Neural cell (in vitro differentiated cells): ENCODE measurements at regions not wholly inside any gene's neighbourhood (a gene's known extent, or its start where the extent isn't known, plus 50 kb on each side); places are given as distances from the start of the nearest gene placed in this dataset.

ENCODE experiments used
- H2AFZ ChIP-seq: fragments of 200-600, 300-800 bp; sonication (generic), shearing (Covaris generic); 2 replicates; pipeline ENCODE4 v1.6.0; 2014; ENCODE audit warnings: low read depth, mild to moderate bottlenecking, antibody characterized with exemption, low read length, moderate library complexity
- H3F3A ChIP-seq: fragments of 200-600 bp; shearing (Covaris generic); 2 replicates; pipeline ENCODE4 v1.6.1; 2016; ENCODE audit warnings: mild to moderate bottlenecking, moderate library complexity, mixed read lengths, antibody characterized with exemption, low read length; ENCODE audit not compliant: insufficient read depth, poor library complexity, severe bottlenecking
- H3K27ac ChIP-seq: fragments of 200-600, 300-800 bp; sonication (generic), shearing (Covaris generic); 2 replicates; pipeline ENCODE4 v1.5.1; 2014; ENCODE audit warnings: mild to moderate bottlenecking, low read length, moderate library complexity
- H3K27me3 ChIP-seq: fragments of 300-800, 200-600 bp; sonication (generic), shearing (Covaris generic); 2 replicates; pipeline ENCODE4 v1.6.0; 2014; ENCODE audit warnings: mild to moderate bottlenecking, low read depth, low read length, moderate library complexity; ENCODE audit not compliant: insufficient read depth
- H3K36me3 ChIP-seq: fragments of 300-800, 200-600 bp; sonication (generic), shearing (Covaris generic); 2 replicates; pipeline ENCODE4 v1.5.1; 2014; ENCODE audit warnings: mild to moderate bottlenecking, antibody characterized with exemption, low read length, moderate library complexity; ENCODE audit not compliant: insufficient read depth
- H3K4me2 ChIP-seq: fragments of 300-800, 200-600 bp; sonication (generic), shearing (Covaris generic); 2 replicates; pipeline ENCODE4 v1.6.0; 2014; ENCODE audit warnings: mild to moderate bottlenecking, low read length
- H3K4me3 ChIP-seq: fragments of 300-800, 200-600 bp; sonication (generic), shearing (Covaris generic); 2 replicates; pipeline ENCODE4 v1.5.1; 2014; ENCODE audit warnings: mild to moderate bottlenecking, low read length, moderate library complexity
- H3K79me2 ChIP-seq: fragments of 200-600 bp; shearing (Covaris generic); replicated peaks from 2 replicates; pipeline ENCODE4 v1.6.0; 2014; ENCODE audit warnings: mild to moderate bottlenecking, low read length, moderate library complexity; ENCODE audit not compliant: insufficient read depth
- H3K9ac ChIP-seq: fragments of 300-800, 200-600 bp; sonication (generic), shearing (Covaris generic); 2 replicates; pipeline ENCODE4 v1.6.1; 2016; ENCODE audit warnings: mild to moderate bottlenecking, low read length, mixed read lengths
- H3K9me2 ChIP-seq: fragments of 200-600 bp; shearing (Covaris generic); 2 replicates; pipeline ENCODE4 v1.6.1; 2016; ENCODE audit warnings: mild to moderate bottlenecking, low read length, mixed read lengths; ENCODE audit not compliant: insufficient read depth
- H3K9me3 ChIP-seq: fragments of 200-600, 300-800 bp; sonication (generic), shearing (Covaris generic); 2 replicates; pipeline ENCODE4 v1.6.1; 2016; ENCODE audit warnings: mild to moderate bottlenecking, mixed run types, low read length, moderate library complexity, mixed read lengths
- H4K20me1 ChIP-seq: fragments of 200-600 bp; shearing (Covaris generic); 2 replicates; pipeline ENCODE4 v1.6.1; 2016; ENCODE audit warnings: mild to moderate bottlenecking, mixed run types; ENCODE audit not compliant: insufficient read depth
- CTCF ChIP-seq: fragments of 450-650 bp; IDR thresholded peaks from 2 replicates; pipeline ENCODE4 v1.5.1; 2014; ENCODE audit warnings: antibody characterized with exemption, mild to moderate bottlenecking, moderate library complexity; ENCODE audit not compliant: poor library complexity, severe bottlenecking
- EP300 ChIP-seq: fragments of 450-650 bp; conservative IDR thresholded peaks from 2 replicates; pipeline ENCODE4 v1.6.1; 2014; ENCODE audit warnings: antibody characterized with exemption, mild to moderate bottlenecking, moderate library complexity; ENCODE audit not compliant: poor library complexity, severe bottlenecking
- EZH2 ChIP-seq: fragments of 200-600, 300-800 bp; shearing (Covaris generic), sonication (generic); IDR thresholded peaks from 2 replicates; pipeline ENCODE4 v1.6.1; 2014; ENCODE audit warnings: antibody characterized with exemption, low read length, borderline replicate concordance, mild to moderate bottlenecking; ENCODE audit not compliant: insufficient read depth, poor library complexity, severe bottlenecking
- MXI1 ChIP-seq: fragments of 450-650 bp; conservative IDR thresholded peaks from 2 replicates; pipeline ENCODE4 v1.6.1; 2014; ENCODE audit warnings: antibody characterized with exemption, mild to moderate bottlenecking; ENCODE audit not compliant: poor library complexity, severe bottlenecking
- POLR2AphosphoS5 ChIP-seq: IDR thresholded peaks from 2 replicates; pipeline ENCODE4 v1.6.1; 2012
- RAD21 ChIP-seq: fragments of 450-650 bp; conservative IDR thresholded peaks from 2 replicates; pipeline ENCODE4 v1.6.1; 2014; ENCODE audit warnings: antibody characterized with exemption, mild to moderate bottlenecking, moderate library complexity
- REST ChIP-seq: IDR thresholded peaks from 2 replicates; pipeline ENCODE4 v1.6.1; 2012; ENCODE audit warnings: borderline replicate concordance
- SMC3 ChIP-seq: fragments of 450-650 bp; conservative IDR thresholded peaks from 2 replicates; pipeline ENCODE4 v1.6.1; 2014; ENCODE audit warnings: antibody characterized with exemption, mild to moderate bottlenecking, moderate library complexity; ENCODE audit not compliant: poor library complexity
- TAF1 ChIP-seq: IDR thresholded peaks from 2 replicates; pipeline ENCODE4 v1.6.1; 2012; ENCODE audit warnings: low read depth

- Histone ChIP-seq H3K36me3 (no peaks in the 10 kb centered on the region), H3K27me3 (no peaks in the 10 kb centered on the region), H2AFZ (no peak overlapping the region), H3K9me3 (no peaks in the 10 kb centered on the region), H3K79me2 (no peaks in the 10 kb centered on the region), H3K4me2 (no peak overlapping the region), H3K9ac (no peak overlapping the region), H3F3A (no peaks in the 10 kb centered on the region), H3K9me2 (no peaks in the 10 kb centered on the region), H3K4me3 (no peak overlapping the region), H3K27ac (no peak overlapping the region), H4K20me1 (no peaks in the 10 kb centered on the region)
- TF ChIP-seq REST (no peak), CTCF (no peak), EP300 (no peak), MXI1 (no peak), EZH2 (no peak), POLR2AphosphoS5 (no peak), RAD21 (no peak), SMC3 (no peak), TAF1 (no peak)
These were observed 797.5 kb upstream of the RAB6C start for GRCh38 chr2:129181963-129182362.

- H4K20me1 ChIP-seq, result no peaks in the 10 kb centered on the region
- no peak overlapping the region for H2AFZ ChIP-seq
- no peaks in the 10 kb centered on the region for H3K36me3 ChIP-seq
- no peaks in the 10 kb centered on the region for H3K9me3 ChIP-seq
- no peaks in the 10 kb centered on the region for H3K9me2 ChIP-seq
- TF ChIP-seq RAD21, result no peak
- TF ChIP-seq MXI1, result no peak
- no peak for TF ChIP-seq SMC3
- no peak for TF ChIP-seq CTCF
- TF ChIP-seq POLR2AphosphoS5, result no peak
- no peak for TF ChIP-seq EZH2
- TF ChIP-seq TAF1, result no peak
- no peak for TF ChIP-seq EP300
- no peak overlapping the region for H3K4me2 ChIP-seq
- H3K27me3 ChIP-seq, result no peaks in the 10 kb centered on the region
- no peaks in the 10 kb centered on the region for H3F3A ChIP-seq
- H3K4me3 ChIP-seq, result no peak overlapping the region
- no peak overlapping the region for H3K27ac ChIP-seq
- H3K9ac ChIP-seq, result no peak overlapping the region
- H3K79me2 ChIP-seq, result no peaks in the 10 kb centered on the region
These were observed 792.1 kb upstream of the RAB6C start for GRCh38 chr2:129187343-129187742.
